ENCODE measurements at regions not wholly inside any gene's neighbourhood (a gene's known extent, or its start where the extent isn't known, plus 50 kb on each side); places are given as distances from the start of the nearest gene placed in this dataset.
A peak's percentile ranks its signal among the peaks of the same experiment; 100 is the strongest.

GRCh38 chr6:112690497-112691202 is 343.5 kb downstream of the RFPL4B start:
- TF ChIP-seq CTCF (IDR thresholded peaks at IDR 0.05; ENCODE audit: insufficient read depth, low read length, missing control alignments) = no peak
- ChIA-PET POLR2A (interaction anchor here (0.9 kb wide), 1 partner anchor 1157 kb away, joined by 3 read pairs; no protein-coding TSS in a partner anchor), CTCF (no interaction called here)
- DNase-seq (ENCODE audit: low read depth, low spot score) = no peak
- H3K4me3 ChIP-seq (ENCODE audit: low read depth, low read length) = no peak overlapping the region

- DNase-seq (ENCODE audit: low read depth, low spot score) = peak; percentile 79
- no peak overlapping the region for H3K4me3 ChIP-seq (ENCODE audit: low read depth, low read length)
- CTCF ChIA-PET = no interaction called here
- TF ChIP-seq CTCF (IDR thresholded peaks at IDR 0.05; ENCODE audit: insufficient read depth, low read length, missing control alignments) = no peak
- POLR2A ChIA-PET = interaction anchor here (0.9 kb wide), 1 partner anchor 1156 kb away, joined by 3 read pairs; no protein-coding TSS in a partner anchor
Measured at GRCh38 chr6:112691289-112691688, 344.2 kb downstream of the RFPL4B start.

- POLR2A ChIA-PET = no interaction called here
- CTCF ChIA-PET = no interaction called here
Measured at GRCh38 chr6:112695001-112695400, 347.9 kb downstream of the RFPL4B start.

GRCh38 chr6:112697265-112697664 is 350.1 kb downstream of the RFPL4B start:
- ChIA-PET POLR2A (no interaction called here), CTCF (no interaction called here)
- H3K4me3 ChIP-seq (ENCODE audit: low read depth, low read length) = no peak overlapping the region
- TF ChIP-seq CTCF (IDR thresholded peaks at IDR 0.05; ENCODE audit: insufficient read depth, low read length, missing control alignments) = no peak
- DNase-seq (ENCODE audit: low read depth, low spot score) = no peak

More at GRCh38 chr6:112695001-112695400, 347.9 kb downstream of the RFPL4B start:
- DNase-seq (ENCODE audit: low read depth, low spot score) = no peak
- no peak for TF ChIP-seq CTCF (IDR thresholded peaks at IDR 0.05; ENCODE audit: insufficient read depth, low read length, missing control alignments)
- no peak overlapping the region for H3K4me3 ChIP-seq (ENCODE audit: low read depth, low read length)

GRCh38 chr6:112701201-112701600 is 354.1 kb downstream of the RFPL4B start:
- DNase-seq (ENCODE audit: low read depth, low spot score) = no peak
- TF ChIP-seq CTCF (IDR thresholded peaks at IDR 0.05; ENCODE audit: insufficient read depth, low read length, missing control alignments) = no peak
- CTCF ChIA-PET = no interaction called here
- H3K4me3 ChIP-seq (ENCODE audit: low read depth, low read length) = no peak overlapping the region
- POLR2A ChIA-PET = no interaction called here

- CTCF ChIA-PET = no interaction called here
- no peak overlapping the region for H3K4me3 ChIP-seq (ENCODE audit: low read depth, low read length)
- POLR2A ChIA-PET = no interaction called here
- no peak for DNase-seq (ENCODE audit: low read depth, low spot score)
- no peak for TF ChIP-seq CTCF (IDR thresholded peaks at IDR 0.05; ENCODE audit: insufficient read depth, low read length, missing control alignments)
Measured at GRCh38 chr6:112710710-112711109, 363.6 kb downstream of the RFPL4B start.
